ENCODE measurements at regions not wholly inside any gene's neighbourhood (a gene's known extent, or its start where the extent isn't known, plus 50 kb on each side); places are given as distances from the start of the nearest gene placed in this dataset.

- Histone ChIP-seq H3K36me3 (replicated peaks; ENCODE audit: control insufficient read depth, insufficient read depth, low read length) (no peaks in the 10 kb centered on the region), H3K4me3 (ENCODE audit: insufficient read depth, low read depth, low read length) (no peak overlapping the region), H3K27me3 (ENCODE audit: control insufficient read depth, insufficient read depth, low read length) (no peaks in the 10 kb centered on the region)
- no peak for DNase-seq
These were observed 186.8 kb downstream of the NDFIP2 start for GRCh38 chr13:79667771-79668170.

- Histone ChIP-seq H3K4me3 (ENCODE audit: insufficient read depth, low read depth, low read length) (no peak overlapping the region), H3K27me3 (ENCODE audit: control insufficient read depth, insufficient read depth, low read length) (no peaks in the 10 kb centered on the region), H3K36me3 (replicated peaks; ENCODE audit: control insufficient read depth, insufficient read depth, low read length) (no peaks in the 10 kb centered on the region)
- DNase-seq: no peak
These were observed 183.2 kb downstream of the NDFIP2 start for GRCh38 chr13:79663977-79664636.

GRCh38 chr13:79663435-79663834 lies 182.5 kb downstream of the NDFIP2 start:
- no peaks in the 10 kb centered on the region for H3K36me3 ChIP-seq (replicated peaks; ENCODE audit: control insufficient read depth, insufficient read depth, low read length)
- H3K27me3 ChIP-seq (ENCODE audit: control insufficient read depth, insufficient read depth, low read length): no peaks in the 10 kb centered on the region
- no peak for DNase-seq
- H3K4me3 ChIP-seq (ENCODE audit: insufficient read depth, low read depth, low read length): no peak overlapping the region

GRCh38 chr13:79662882-79663281 lies 181.9 kb downstream of the NDFIP2 start:
- Histone ChIP-seq H3K36me3 (replicated peaks; ENCODE audit: control insufficient read depth, insufficient read depth, low read length) (no peaks in the 10 kb centered on the region), H3K27me3 (ENCODE audit: control insufficient read depth, insufficient read depth, low read length) (no peaks in the 10 kb centered on the region), H3K4me3 (ENCODE audit: insufficient read depth, low read depth, low read length) (no peak overlapping the region)
- no peak for DNase-seq

GRCh38 chr13:79660361-79660760 lies 179.4 kb downstream of the NDFIP2 start:
- Histone ChIP-seq H3K27me3 (ENCODE audit: control insufficient read depth, insufficient read depth, low read length) (no peaks in the 10 kb centered on the region), H3K4me3 (ENCODE audit: insufficient read depth, low read depth, low read length) (no peak overlapping the region)

GRCh38 chr13:79659121-79659521 lies 178.2 kb downstream of the NDFIP2 start:
- Histone ChIP-seq H3K36me3 (replicated peaks; ENCODE audit: control insufficient read depth, insufficient read depth, low read length) (no peaks in the 10 kb centered on the region), H3K4me3 (ENCODE audit: insufficient read depth, low read depth, low read length) (no peak overlapping the region), H3K27me3 (ENCODE audit: control insufficient read depth, insufficient read depth, low read length) (no peaks in the 10 kb centered on the region)
- no peak for DNase-seq

More at GRCh38 chr13:79660361-79660760, 179.4 kb downstream of the NDFIP2 start:
- H3K36me3 ChIP-seq (replicated peaks; ENCODE audit: control insufficient read depth, insufficient read depth, low read length): no peaks in the 10 kb centered on the region
- DNase-seq: no peak

- no peak for DNase-seq
- H3K4me3 ChIP-seq (ENCODE audit: insufficient read depth, low read depth, low read length): no peak overlapping the region
- H3K27me3 ChIP-seq (ENCODE audit: control insufficient read depth, insufficient read depth, low read length): no peaks in the 10 kb centered on the region
- H3K36me3 ChIP-seq (replicated peaks; ENCODE audit: control insufficient read depth, insufficient read depth, low read length): no peaks in the 10 kb centered on the region
These were observed 177.5 kb downstream of the NDFIP2 start for GRCh38 chr13:79658333-79658975.

- no peak overlapping the region for H3K4me3 ChIP-seq (ENCODE audit: insufficient read depth, low read depth, low read length)
- no peaks in the 10 kb centered on the region for H3K27me3 ChIP-seq (ENCODE audit: control insufficient read depth, insufficient read depth, low read length)
- DNase-seq: no peak
- no peaks in the 10 kb centered on the region for H3K36me3 ChIP-seq (replicated peaks; ENCODE audit: control insufficient read depth, insufficient read depth, low read length)
These were observed 174.6 kb downstream of the NDFIP2 start for GRCh38 chr13:79655509-79655908.

- no peaks in the 10 kb centered on the region for H3K27me3 ChIP-seq (ENCODE audit: control insufficient read depth, insufficient read depth, low read length)
- no peaks in the 10 kb centered on the region for H3K36me3 ChIP-seq (replicated peaks; ENCODE audit: control insufficient read depth, insufficient read depth, low read length)
- no peak for DNase-seq
These were observed 173.6 kb downstream of the NDFIP2 start for GRCh38 chr13:79654520-79654919.

GRCh38 chr13:79650688-79651087 lies 169.7 kb downstream of the NDFIP2 start:
- DNase-seq: no peak
- H3K27me3 ChIP-seq (ENCODE audit: control insufficient read depth, insufficient read depth, low read length): no peaks in the 10 kb centered on the region
- no peak overlapping the region for H3K4me3 ChIP-seq (ENCODE audit: insufficient read depth, low read depth, low read length)
- no peaks in the 10 kb centered on the region for H3K36me3 ChIP-seq (replicated peaks; ENCODE audit: control insufficient read depth, insufficient read depth, low read length)

More at GRCh38 chr13:79654520-79654919, 173.6 kb downstream of the NDFIP2 start:
- no peak overlapping the region for H3K4me3 ChIP-seq (ENCODE audit: insufficient read depth, low read depth, low read length)

GRCh38 chr13:79648191-79648590 lies 167.2 kb downstream of the NDFIP2 start:
- no peak for DNase-seq
- H3K36me3 ChIP-seq (replicated peaks; ENCODE audit: control insufficient read depth, insufficient read depth, low read length): no peaks in the 10 kb centered on the region
- no peak overlapping the region for H3K4me3 ChIP-seq (ENCODE audit: insufficient read depth, low read depth, low read length)
- H3K27me3 ChIP-seq (ENCODE audit: control insufficient read depth, insufficient read depth, low read length): no peaks in the 10 kb centered on the region

- no peaks in the 10 kb centered on the region for H3K36me3 ChIP-seq (replicated peaks; ENCODE audit: control insufficient read depth, insufficient read depth, low read length)
- no peak for DNase-seq
- no peaks in the 10 kb centered on the region for H3K27me3 ChIP-seq (ENCODE audit: control insufficient read depth, insufficient read depth, low read length)
- H3K4me3 ChIP-seq (ENCODE audit: insufficient read depth, low read depth, low read length): no peak overlapping the region
These were observed 166.6 kb downstream of the NDFIP2 start for GRCh38 chr13:79647533-79647932.

GRCh38 chr13:79646880-79647279 lies 165.9 kb downstream of the NDFIP2 start:
- Histone ChIP-seq H3K36me3 (replicated peaks; ENCODE audit: control insufficient read depth, insufficient read depth, low read length) (no peaks in the 10 kb centered on the region), H3K27me3 (ENCODE audit: control insufficient read depth, insufficient read depth, low read length) (no peaks in the 10 kb centered on the region), H3K4me3 (ENCODE audit: insufficient read depth, low read depth, low read length) (no peak overlapping the region)
- DNase-seq: no peak

- Histone ChIP-seq H3K4me3 (ENCODE audit: insufficient read depth, low read depth, low read length) (no peak overlapping the region), H3K27me3 (ENCODE audit: control insufficient read depth, insufficient read depth, low read length) (no peaks in the 10 kb centered on the region), H3K36me3 (replicated peaks; ENCODE audit: control insufficient read depth, insufficient read depth, low read length) (no peaks in the 10 kb centered on the region)
- DNase-seq: no peak
These were observed 164.6 kb downstream of the NDFIP2 start for GRCh38 chr13:79645569-79645968.

GRCh38 chr13:79642596-79642995 lies 161.6 kb downstream of the NDFIP2 start:
- Histone ChIP-seq H3K4me3 (ENCODE audit: insufficient read depth, low read depth, low read length) (no peak overlapping the region), H3K27me3 (ENCODE audit: control insufficient read depth, insufficient read depth, low read length) (no peaks in the 10 kb centered on the region), H3K36me3 (replicated peaks; ENCODE audit: control insufficient read depth, insufficient read depth, low read length) (no peaks in the 10 kb centered on the region)
- no peak for DNase-seq
